Central memory CD8-positive, alpha-beta T cell (primary cell): ENCODE measurements at regions not wholly inside any gene's neighbourhood (a gene's known extent, or its start where the extent isn't known, plus 50 kb on each side); places are given as distances from the start of the nearest gene placed in this dataset.

Experiments
- ATAC-seq: fragments of 150-1000 bp; cut with Tn5 transposase; replicated peaks from 2 replicates; pipeline ENCODE4 v1.10.0; 2022; ENCODE audit warnings: mild to moderate bottlenecking, moderate FRiP score, moderate number of reproducible peaks; ENCODE audit not compliant: poor library complexity, severe bottlenecking; ENCODE audit errors: extremely low read depth
- DNase-seq, 2 donors: peaks; one replicate each; pipeline ENCODE4 v3.0.0; 2021; ENCODE audit warnings: low spot score in 2 of 2
- H3K27ac Mint-ChIP-seq: one replicate; pipeline ENCODE4 v1.8.0; 2022; ENCODE audit warnings: low read depth, mild to moderate bottlenecking, moderate library complexity, mixed read lengths
- H3K27me3 Mint-ChIP-seq: one replicate; pipeline ENCODE4 v1.8.0; 2022; ENCODE audit warnings: mixed read lengths
- H3K36me3 Mint-ChIP-seq: one replicate; pipeline ENCODE4 v1.8.0; 2022; ENCODE audit warnings: mild to moderate bottlenecking, moderate library complexity, mixed read lengths; ENCODE audit not compliant: insufficient read depth
- H3K4me1 Mint-ChIP-seq: one replicate; pipeline ENCODE4 v1.8.0; 2022; ENCODE audit warnings: mixed read lengths
- H3K4me3 Mint-ChIP-seq: one replicate; pipeline ENCODE4 v1.8.0; 2022; ENCODE audit warnings: mild to moderate bottlenecking, moderate library complexity, mixed read lengths
- H3K9me3 Mint-ChIP-seq: one replicate; pipeline ENCODE4 v1.8.0; 2022; ENCODE audit warnings: mixed read lengths

DNA sequence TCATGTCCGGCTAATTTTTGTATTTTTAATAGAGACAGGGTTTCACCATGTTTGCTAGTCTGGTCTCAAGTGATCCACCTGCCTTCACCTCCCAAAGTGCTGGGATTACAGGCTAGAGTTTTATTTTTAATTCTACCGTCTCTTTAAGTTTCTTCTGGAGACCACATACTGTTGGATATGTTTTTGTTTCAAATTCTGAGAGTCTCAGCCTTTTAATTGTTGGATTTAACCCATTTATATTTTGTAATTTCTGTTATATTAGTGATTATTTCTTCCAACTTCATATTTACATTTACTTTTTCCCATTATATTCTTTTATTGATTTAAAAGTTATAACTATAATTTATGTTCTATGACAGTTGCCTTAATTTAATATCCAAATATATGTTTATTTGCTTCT, 139.4 kb downstream of the BMS1 start:
- Mint-ChIP-seq H3K27ac (no peak overlapping the region), H3K9me3 (no peaks in the 10 kb centered on the region), H3K27me3 (peaks cover 11% of the 10 kb centered on the region), H3K4me3 (no peak overlapping the region), H3K36me3 (peaks cover 2% of the 10 kb centered on the region), H3K4me1 (no peaks in the 10 kb centered on the region)
- ATAC-seq (no peak), DNase-seq (no peak)

DNA sequence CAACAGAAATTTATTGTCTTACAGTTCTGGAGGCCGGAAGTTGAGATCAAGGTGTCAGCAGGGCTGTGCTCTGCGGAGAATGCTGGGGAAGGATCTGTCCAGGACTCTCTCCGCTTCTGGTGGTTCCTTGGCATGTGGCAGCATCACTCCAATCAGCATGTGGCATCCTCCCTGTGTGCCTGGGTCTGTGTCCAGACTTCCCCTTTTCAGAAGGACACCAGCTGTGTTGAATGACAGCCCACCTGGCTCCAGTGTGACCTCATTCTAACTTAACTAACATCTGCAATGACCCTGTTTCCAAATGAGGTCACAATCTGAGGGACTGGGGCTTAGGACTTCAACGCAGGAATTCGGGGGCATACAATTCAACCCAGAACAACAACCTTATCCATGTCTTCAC, 141.9 kb downstream of the BMS1 start:
- peaks cover 2% of the 10 kb centered on the region for H3K36me3 Mint-ChIP-seq
- no peak overlapping the region for H3K4me3 Mint-ChIP-seq
- ATAC-seq (no peak), DNase-seq (no peak)
- H3K27ac Mint-ChIP-seq, result no peak overlapping the region
- no peaks in the 10 kb centered on the region for H3K9me3 Mint-ChIP-seq
- no peaks in the 10 kb centered on the region for H3K4me1 Mint-ChIP-seq
- peaks cover 36% of the 10 kb centered on the region for H3K27me3 Mint-ChIP-seq

DNA sequence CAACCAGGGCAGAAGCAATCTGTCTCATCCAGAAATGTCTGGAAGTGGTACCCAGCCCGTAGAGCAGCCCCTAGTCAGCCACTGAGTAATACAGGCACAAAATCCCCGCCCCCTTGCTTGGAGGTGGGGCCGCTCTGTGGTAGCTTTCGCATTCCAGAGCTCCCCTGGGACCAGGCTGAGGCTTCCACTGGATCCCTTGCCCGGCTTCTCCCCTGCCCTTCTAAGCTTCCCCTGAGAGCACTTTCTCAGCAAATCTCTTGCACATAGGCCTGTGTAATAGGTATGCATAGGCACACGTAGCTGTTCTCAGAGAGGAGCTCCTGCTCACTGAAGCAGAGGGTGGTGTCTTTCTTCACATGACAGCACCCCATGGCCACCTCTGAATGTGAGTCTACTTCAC, 144.2 kb downstream of the BMS1 start:
- Mint-ChIP-seq H3K36me3 (peaks cover 2% of the 10 kb centered on the region), H3K4me1 (no peaks in the 10 kb centered on the region), H3K4me3 (no peak overlapping the region), H3K9me3 (no peaks in the 10 kb centered on the region), H3K27me3 (peaks cover 58% of the 10 kb centered on the region), H3K27ac (no peak overlapping the region)
- no peak for ATAC-seq
- DNase-seq, result no peak

DNA sequence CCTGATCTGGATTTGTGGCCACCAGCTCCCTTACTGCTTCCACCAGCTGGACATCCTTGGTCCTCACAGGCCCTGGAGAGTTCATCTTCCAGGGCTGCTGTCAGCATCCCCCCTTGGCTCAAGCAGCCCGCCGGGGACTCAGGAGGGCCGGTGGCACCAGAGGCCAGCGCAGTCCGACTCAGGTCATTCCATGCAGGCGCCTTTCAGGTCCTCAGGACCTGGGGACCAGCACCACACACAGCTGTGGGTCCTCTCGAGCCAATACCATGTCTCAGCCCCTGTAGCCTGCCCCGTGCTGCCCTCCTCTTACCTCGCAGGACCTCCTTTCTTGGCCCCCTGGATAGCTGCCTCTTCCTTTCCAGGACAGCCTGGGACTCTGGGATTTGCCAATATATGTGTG, 145.5 kb downstream of the BMS1 start:
- ATAC-seq (no peak), DNase-seq (no peak)
- Mint-ChIP-seq H3K4me1 (peaks cover 2% of the 10 kb centered on the region), H3K36me3 (peaks cover 2% of the 10 kb centered on the region), H3K9me3 (no peaks in the 10 kb centered on the region), H3K27me3 (peaks cover 71% of the 10 kb centered on the region), H3K4me3 (no peak overlapping the region), H3K27ac (no peak overlapping the region)

DNA sequence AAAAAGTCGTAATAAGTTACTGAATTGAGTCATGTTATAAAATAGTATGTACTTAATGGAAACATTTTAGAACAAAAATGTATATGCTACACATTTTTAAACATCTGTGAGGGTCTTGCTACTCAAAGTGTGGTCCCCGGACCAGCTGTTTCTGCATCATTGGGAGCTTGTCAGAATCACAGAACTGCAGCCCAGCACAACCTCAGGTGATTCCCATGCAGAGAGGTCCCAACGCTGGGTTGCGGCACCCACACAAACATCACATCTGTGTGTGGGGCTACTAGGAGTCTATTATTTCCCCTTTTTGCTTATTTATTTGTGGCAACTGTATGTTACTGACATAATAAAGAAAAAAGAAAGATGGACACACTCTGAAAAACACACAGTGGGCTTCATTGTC, 146.6 kb downstream of the BMS1 start:
- Mint-ChIP-seq H3K4me1 (peaks cover 14% of the 10 kb centered on the region), H3K36me3 (peaks cover 4% of the 10 kb centered on the region), H3K27me3 (peaks cover 82% of the 10 kb centered on the region), H3K27ac (no peak overlapping the region), H3K9me3 (no peaks in the 10 kb centered on the region), H3K4me3 (no peak overlapping the region)
- ATAC-seq, result no peak
- DNase-seq, result no peak

DNA sequence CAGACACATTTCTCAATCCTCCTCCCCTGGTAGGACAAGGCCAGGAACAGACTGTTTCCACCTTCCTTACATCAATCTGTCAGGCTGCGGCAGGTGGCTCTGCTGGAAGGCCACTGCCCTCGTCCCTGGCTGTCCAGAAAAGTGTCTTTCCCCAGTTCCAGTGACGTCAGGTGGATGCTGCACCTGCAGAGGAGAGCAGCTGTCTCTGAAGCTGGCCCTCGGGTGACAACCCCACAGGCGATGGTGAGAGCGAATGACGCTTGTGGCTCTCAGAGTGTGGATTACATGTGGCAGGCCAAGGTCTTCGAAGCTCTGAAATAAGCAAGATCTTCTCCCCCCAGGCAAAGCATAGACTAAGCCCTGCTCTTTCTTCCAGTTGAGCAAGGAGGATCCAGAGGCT, 146.9 kb upstream of the RET start:
- H3K9me3 Mint-ChIP-seq, result no peaks in the 10 kb centered on the region
- DNase-seq (no peak), ATAC-seq (no peak)
- peaks cover 90% of the 10 kb centered on the region for H3K27me3 Mint-ChIP-seq
- H3K27ac Mint-ChIP-seq, result no peak overlapping the region
- peaks cover 4% of the 10 kb centered on the region for H3K36me3 Mint-ChIP-seq
- peaks cover 17% of the 10 kb centered on the region for H3K4me1 Mint-ChIP-seq
- H3K4me3 Mint-ChIP-seq, result no peak overlapping the region

DNA sequence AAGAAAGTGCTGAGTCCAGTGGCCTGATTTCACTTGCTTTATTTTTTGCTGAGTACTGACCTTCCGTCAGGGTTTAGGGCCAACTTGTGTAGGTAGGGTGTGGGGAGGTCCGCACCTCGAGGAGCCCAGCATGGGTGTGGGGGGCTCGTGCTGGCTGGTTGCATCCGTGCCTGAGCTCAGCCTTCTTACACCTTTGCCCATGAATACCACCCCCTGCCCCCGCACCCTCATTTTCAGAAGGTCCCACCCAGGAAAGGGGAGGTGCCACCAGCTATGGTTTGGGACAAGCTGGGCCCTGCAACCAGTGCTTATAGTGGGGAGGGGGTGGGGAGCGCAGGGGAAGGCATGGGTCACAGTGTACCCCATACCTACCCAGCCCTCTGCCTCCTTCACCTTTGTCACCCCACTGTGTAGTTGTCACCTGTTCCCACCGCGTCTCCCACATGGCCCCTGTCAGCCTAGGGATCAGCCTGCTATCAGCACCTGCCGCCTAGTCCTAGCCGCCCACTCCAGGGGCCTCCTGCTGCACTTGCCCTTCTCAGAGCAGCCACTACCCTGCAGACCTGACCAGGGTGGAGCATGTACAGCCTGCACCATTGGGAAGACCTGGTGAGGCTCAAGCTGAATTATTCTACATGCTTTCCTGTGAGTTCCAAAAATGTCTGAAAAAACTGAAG, 146.2 kb upstream of the RET start:
- H3K9me3 Mint-ChIP-seq, result no peaks in the 10 kb centered on the region
- peaks cover 93% of the 10 kb centered on the region for H3K27me3 Mint-ChIP-seq
- H3K36me3 Mint-ChIP-seq, result peaks cover 4% of the 10 kb centered on the region
- no peak overlapping the region for H3K27ac Mint-ChIP-seq
- DNase-seq, result no peak
- no peak for ATAC-seq
- peaks cover 17% of the 10 kb centered on the region for H3K4me1 Mint-ChIP-seq
- no peak overlapping the region for H3K4me3 Mint-ChIP-seq

DNA sequence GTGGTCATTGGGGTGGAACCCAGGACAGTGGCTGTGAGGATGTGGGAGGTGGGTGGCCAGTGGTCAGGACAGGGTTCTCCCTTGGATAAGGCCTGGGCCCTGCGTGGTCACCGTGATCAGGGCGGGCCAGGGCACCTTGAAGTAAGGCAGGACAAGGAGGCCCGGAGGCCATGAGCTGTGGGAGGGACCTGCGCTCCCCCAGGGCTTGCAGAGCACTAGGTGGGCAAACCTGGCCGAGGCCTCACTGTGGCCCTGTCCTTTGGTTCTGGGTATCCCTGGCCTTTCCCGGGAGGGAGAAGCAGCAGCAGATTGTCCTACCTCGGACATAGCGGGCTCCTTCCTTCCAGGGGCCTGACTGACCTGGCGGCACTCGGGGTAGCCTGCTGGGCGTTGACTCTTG, 144.8 kb upstream of the RET start:
- Mint-ChIP-seq H3K36me3 (peaks cover 2% of the 10 kb centered on the region), H3K9me3 (no peaks in the 10 kb centered on the region), H3K27ac (no peak overlapping the region), H3K27me3 (peaks cover 99% of the 10 kb centered on the region), H3K4me3 (no peak overlapping the region), H3K4me1 (peaks cover 17% of the 10 kb centered on the region)
- DNase-seq (no peak), ATAC-seq (no peak)

DNA sequence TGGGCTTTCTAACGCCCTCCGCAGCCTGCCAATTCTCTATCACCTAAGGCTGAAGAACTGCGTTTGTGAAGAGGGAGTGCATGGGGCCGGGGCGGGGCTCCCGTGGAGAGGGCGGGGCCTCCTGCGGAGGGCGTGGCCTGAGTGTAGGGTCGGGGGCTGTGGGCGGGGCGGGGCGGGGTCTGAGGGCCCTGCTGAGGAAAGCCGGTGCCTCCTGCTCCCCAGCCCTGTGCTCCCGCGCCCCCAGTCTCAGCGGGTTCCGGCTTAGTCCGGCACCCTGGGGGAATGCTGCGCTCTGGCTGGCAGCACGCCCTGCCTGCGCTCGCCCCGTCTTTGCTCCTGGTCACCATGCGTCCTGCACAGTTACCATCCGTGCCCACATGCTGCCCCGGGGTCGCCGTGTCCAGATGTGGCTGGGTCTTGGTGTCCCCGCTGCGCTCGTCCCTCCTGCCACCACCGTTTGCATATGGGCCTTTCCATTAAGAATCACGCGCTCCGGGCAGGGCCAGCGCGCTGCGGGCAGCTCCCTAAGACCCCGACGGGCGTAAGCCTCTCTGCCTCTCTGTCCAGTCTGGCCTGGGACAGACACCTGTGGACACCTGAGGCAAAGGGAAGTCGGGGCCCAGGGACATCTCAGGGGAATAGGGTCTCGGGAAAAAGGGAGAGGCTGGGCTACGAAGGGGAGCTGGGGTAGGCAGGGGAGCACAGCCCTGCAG, 144.0 kb upstream of the RET start:
- Mint-ChIP-seq H3K27ac (no peak overlapping the region), H3K4me1 (peaks cover 17% of the 10 kb centered on the region), H3K36me3 (peaks cover 2% of the 10 kb centered on the region), H3K27me3 (peaks cover 98% of the 10 kb centered on the region), H3K4me3 (peak overlapping the region; percentile 61), H3K9me3 (no peaks in the 10 kb centered on the region)
- no peak for DNase-seq
- ATAC-seq, result peak; percentile 29

DNA sequence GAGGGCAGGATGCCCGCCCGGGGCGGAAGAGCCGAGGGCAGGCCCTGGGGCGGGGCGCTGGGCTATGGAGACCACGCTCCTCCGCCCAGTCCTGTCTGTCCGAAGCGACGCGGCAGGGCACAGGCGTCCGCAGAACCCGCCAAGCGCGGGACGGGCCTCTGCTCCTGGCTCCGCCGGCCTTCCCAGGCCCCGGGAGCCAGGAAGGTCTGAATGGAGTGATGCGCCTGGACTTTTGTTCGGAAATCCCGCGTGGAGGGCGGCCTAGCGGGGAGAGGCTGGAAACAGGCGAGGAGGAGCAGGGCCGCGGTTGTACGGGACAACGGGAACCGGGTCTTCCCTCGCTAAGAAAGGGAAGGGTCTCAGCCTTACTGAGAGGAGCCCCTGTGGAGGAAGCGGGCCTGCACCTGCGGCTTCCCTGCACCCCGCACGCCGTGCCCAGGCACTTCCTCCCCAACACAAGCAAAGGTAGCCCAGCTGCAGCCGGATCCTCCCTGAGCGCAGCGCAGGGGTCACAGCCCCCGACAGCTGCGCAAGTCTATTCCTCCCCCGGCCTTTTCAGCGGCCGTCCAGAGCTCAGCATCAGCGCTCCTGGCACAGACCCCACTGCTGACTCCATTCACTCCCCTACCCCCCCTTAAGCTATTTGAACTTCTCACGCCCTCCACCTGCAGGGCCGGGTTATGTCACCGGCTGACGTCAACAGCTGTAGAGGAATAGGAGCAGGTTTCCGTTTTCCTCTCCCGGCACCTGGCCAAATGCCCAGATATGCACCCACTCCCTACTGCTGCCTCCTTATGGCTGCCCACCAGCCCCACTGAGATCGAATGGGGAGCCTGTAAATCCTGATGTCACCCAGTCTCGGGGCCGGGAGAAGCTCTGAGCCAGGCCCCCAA, 143.2 kb upstream of the RET start:
- DNase-seq, result no peak
- Mint-ChIP-seq H3K27ac (no peak overlapping the region), H3K4me1 (peaks cover 17% of the 10 kb centered on the region), H3K36me3 (peaks cover 2% of the 10 kb centered on the region), H3K27me3 (peaks cover 98% of the 10 kb centered on the region), H3K4me3 (peak overlapping the region; percentile 61), H3K9me3 (no peaks in the 10 kb centered on the region)
- ATAC-seq, result peak; percentile 26

DNA sequence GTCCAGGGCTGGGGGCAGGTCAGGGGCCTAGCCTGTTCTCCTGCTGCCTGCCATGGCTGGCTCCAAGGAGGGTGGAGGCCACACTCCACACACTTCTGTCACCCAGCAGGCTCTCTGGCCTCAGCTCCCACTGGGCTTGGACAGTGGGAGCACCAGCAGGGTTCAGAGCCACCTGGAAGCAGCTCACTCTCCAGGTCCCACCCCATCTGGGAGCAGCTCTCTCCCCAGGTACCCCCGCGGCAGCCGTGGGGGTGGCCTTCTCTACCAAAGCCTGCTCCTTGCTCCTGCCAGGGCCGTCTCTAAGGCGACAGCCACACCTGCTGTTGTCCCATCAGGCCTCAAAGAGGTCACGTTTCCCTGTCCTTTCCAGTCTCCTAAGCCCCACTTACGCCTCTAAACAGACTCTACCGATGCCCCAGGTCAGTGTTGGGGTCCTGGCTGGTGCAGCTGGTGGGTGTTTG, 142.5 kb upstream of the RET start:
- H3K4me1 Mint-ChIP-seq, result peaks cover 17% of the 10 kb centered on the region
- H3K27ac Mint-ChIP-seq, result no peak overlapping the region
- H3K27me3 Mint-ChIP-seq, result peaks cover 98% of the 10 kb centered on the region
- peak overlapping the region; percentile 61 for H3K4me3 Mint-ChIP-seq
- H3K36me3 Mint-ChIP-seq, result peaks cover 2% of the 10 kb centered on the region
- H3K9me3 Mint-ChIP-seq, result no peaks in the 10 kb centered on the region
- DNase-seq (no peak), ATAC-seq (no peak)

DNA sequence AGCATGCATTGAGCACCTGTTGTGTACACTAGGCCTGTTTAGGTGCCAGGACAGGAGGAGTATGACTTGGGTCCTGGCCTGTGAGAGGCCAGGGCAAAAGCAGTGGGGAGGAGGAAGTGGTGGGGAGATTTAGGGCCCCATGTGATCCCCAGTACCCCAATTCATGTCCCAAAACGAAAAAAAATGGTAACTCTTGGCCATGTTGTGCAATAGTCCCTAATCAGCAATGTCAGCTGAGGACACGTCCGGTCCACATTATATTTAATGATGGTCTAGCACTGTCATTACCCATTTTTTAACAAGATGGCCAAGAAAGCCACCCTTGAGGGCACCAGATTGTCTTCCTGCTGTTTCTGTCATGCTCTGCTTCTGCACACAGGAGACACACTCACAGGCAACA, 142.0 kb upstream of the RET start:
- H3K4me1 Mint-ChIP-seq, result peaks cover 17% of the 10 kb centered on the region
- no peak overlapping the region for H3K27ac Mint-ChIP-seq
- ATAC-seq (no peak), DNase-seq (no peak)
- H3K9me3 Mint-ChIP-seq, result no peaks in the 10 kb centered on the region
- peak overlapping the region; percentile 61 for H3K4me3 Mint-ChIP-seq
- peaks cover 98% of the 10 kb centered on the region for H3K27me3 Mint-ChIP-seq
- H3K36me3 Mint-ChIP-seq, result peaks cover 2% of the 10 kb centered on the region
